Hematopoietic multipotent progenitor cell treated with erythropoietin and hydrocortisone succinate and interleukin-3 and kit ligand, for 8 days (in vitro differentiated cells): ENCODE measurements at regions not wholly inside any gene's neighbourhood (a gene's known extent, or its start where the extent isn't known, plus 50 kb on each side); places are given as distances from the start of the nearest gene placed in this dataset.

Experiments used
- DNase-seq: peaks from one replicate; pipeline ENCODE4 v3.0.0-alpha.2; 2015

DNA sequence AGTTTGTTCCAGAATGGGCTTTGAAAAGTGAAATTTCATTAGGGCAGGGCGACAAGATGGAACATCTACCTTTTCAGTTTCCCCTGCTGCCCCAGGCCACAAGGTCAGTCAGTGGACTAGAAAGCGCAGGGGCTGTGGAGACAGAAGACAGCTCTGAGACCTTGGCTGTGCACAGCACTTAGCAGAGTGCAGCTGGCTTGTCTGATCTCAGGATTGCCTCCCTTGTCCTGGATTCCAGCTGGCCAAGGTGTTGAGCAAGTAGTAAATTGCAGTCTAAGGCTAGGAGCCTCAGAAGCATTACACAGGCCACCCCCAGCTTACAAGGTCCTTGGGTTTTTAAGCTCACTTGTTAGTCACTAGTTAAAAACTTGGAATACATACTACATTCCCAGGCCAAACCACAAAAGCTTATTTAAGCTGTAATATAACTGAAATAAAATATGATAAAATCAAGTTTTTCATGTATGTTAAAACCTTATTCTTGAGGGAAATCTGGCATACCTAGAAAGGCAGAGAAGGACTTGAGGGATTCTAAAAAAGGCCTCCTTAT, 67.3 kb upstream of the NPY start:
- DNase-seq = no peak

DNA sequence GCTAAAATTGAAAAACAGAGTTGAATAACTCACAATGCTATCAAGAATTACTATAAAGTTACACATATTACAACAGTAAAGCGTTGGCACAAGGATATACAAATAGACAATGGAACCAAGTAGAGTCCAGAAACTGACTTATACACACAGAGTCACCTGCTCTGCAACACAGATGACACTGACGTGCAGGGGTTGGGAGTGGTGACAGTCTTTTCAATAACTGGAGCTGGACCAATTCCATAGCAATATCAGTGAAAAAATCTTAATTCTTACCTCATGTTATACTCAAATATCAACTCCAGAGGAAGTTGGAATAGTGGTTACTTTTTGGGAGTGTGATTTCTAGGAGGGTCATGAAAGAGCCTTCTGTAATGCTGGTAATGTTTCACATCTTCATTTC, 62.5 kb upstream of the NPY start:
- no peak for DNase-seq

DNA sequence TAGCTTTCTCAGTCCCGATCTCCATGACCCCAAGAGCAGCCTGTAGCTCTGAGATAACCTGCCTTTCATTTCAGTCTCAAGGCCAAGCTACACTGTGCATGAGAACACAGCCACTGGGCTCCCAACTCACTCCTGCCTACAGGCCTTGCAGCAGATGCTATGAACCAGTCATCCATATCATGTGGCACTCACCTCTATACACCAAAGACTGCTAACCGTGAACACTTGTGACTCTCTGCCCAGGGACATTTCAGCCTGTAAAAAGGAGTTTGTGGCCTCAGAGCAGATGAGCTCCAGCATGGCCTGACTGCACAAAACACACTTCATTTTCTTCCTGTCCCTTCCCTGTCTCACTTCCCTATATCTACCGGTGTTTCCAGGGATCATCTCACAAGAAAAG, 56.9 kb upstream of the NPY start:
- no peak for DNase-seq

DNA sequence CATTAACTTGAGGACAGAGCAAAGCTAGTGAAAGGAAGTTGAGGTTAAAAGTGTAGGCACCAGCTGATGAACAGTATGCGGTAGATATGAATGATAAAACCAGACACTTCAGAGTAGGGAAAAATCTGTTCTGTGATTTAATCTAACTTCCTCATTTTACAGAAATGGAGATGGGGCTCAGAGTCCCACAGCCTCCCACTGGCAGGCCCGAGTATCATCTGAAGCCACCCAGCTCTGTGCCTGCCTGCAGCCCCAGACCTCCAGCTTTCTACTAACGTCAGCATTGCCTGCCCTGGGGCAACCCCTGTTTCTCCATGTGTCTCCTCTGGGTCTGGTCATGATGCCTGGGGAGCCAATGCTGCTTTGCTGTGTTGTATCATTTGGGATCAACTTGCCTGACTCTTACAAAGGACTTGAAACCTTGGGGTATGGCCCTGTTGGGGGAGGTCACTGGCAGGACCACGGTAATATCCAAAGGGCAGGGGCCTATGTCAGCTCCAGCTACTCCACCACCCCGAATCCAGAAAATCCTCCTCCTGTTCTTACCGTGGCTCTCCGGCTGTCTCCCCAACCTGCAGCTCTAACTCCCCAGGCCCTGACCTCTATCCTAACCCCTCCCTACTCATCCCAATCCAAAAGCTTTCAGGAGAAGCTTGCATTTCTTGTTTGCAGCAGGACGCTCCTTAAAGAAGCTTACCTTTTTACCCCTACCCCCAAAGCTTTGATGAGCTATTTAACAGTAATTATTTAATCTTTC, 56.2 kb upstream of the NPY start:
- DNase-seq = peak; percentile 9

DNA sequence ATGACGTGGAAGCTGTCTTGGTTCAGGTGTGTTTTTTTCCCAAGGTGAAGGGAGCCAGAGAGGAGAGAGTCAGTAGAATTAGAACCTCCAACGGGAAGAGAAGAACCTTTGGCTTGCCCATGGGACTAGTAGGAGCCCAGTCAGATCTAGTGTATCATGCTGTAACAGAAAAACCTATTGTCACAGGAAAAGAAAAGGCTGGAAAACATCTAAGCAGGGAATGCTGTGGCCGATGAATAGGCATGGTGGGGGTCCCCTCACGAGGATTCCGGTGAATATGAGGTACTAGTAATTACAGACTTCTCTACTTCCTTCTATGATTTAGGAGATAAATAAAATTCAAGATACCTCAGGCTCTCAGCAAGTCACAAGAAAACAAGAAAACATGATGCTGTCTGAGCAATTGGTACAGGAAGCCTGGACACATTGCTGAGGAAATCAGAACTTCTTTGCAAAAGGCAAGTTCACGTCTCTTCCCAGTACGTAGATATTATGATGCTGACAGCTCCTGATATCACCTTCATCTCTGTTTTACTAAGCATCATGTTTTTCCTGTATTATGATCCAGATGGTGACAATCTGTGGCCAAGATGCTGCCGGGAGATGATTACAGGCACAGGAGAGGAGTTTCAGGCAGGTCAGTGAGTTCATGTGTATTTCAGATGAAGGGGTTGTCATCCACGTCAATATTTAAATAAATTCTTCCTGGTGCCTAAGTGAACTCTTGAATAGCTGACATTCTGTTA, 54.3 kb upstream of the NPY start:
- no peak for DNase-seq

DNA sequence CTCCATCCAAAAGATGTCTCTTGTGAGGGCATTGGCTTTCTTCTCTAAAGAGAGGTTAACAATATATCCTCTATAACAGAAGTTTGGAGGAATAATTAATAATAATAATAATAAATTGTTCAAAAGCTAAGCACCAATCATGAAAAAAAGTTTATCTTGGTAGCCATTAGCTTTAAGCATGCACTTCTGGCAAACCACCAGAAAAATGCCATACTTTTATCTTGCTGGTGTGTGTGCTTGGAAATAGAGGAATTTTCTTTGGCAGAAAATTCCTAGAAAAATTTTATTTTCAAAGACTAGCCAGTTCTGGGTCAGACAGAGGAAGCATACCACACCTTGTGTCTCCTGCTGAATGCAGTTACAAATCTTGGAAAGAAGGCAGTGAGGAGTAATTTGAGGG, 52.5 kb upstream of the NPY start:
- DNase-seq = no peak

DNA sequence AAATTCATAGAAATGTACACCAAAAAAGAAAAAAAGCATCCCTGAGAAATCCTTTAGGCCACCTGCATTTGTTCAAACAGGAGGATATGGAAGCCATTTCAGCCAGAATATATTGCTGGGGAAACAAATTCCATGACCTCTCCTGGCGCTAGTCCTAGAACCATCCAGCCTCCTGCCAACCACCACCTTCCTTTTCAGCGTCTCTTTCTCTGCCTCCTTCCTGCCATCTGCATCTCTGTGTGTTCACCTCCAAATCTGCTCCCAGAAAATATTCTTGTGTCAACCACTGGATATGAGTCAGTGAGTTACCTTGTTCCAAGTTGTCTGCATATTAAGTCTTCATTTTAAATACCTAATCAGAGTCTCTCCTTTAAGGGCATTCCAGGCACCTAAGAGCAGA, 50.6 kb upstream of the NPY start:
- no peak for DNase-seq
